ENCODE measurements at regions not wholly inside any gene's neighbourhood (a gene's known extent, or its start where the extent isn't known, plus 50 kb on each side); places are given as distances from the start of the nearest gene placed in this dataset.

DNA sequence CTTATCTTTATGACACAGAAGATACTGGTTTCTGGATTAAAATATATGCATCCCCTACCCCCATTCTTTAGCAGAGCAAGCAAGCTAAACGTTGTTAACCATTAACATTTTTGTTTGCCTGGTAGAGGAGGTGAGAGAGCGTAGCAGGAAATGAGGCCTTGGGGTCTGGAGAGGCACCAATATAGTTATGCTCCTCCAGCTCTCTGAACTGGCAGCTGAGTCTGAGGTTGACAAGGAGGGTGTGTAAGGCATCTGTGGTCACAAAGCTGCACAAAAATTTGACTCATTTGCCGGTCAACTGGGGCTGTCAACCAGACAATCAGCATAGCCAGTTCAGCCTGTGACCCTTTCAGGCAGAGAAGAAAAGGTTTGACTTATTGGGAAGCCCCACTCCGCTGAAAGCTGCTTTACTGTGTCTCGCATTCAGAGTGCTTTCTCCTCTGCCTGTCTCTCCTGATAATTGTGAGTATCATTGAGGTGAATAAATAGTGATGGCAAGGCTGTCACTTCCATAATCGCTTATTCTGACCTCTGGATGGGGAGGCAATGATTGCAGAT, 647.5 kb upstream of the SETBP1 start:
- intact Hi-C loops (cut with DNase I, micrococcal nuclease): no loop called here
- DNase-seq: no peak

GRCh38 chr18:44035554-44035953, 645.1 kb upstream of the SETBP1 start:
- DNase-seq: no peak
- H3K4me3 ChIP-seq: no peak overlapping the region
- no peaks in the 10 kb centered on the region for H3K4me1 ChIP-seq (ENCODE audit: low read depth)
- no peak for TF ChIP-seq CTCF (IDR thresholded peaks at IDR 0.05)
- H3K9me3 ChIP-seq: no peaks in the 10 kb centered on the region
- intact Hi-C loops (cut with DNase I, micrococcal nuclease): no loop called here
- H3K36me3 ChIP-seq (ENCODE audit: low read depth): no peaks in the 10 kb centered on the region
- ATAC-seq: no peak

More for the DNA sequence above, 647.5 kb upstream of the SETBP1 start:
- Histone ChIP-seq H3K4me1 (ENCODE audit: low read depth) (no peaks in the 10 kb centered on the region), H3K4me3 (no peak overlapping the region), H3K36me3 (ENCODE audit: low read depth) (no peaks in the 10 kb centered on the region), H3K9me3 (no peaks in the 10 kb centered on the region)
- ATAC-seq: no peak
- no peak for TF ChIP-seq CTCF (IDR thresholded peaks at IDR 0.05)

DNA sequence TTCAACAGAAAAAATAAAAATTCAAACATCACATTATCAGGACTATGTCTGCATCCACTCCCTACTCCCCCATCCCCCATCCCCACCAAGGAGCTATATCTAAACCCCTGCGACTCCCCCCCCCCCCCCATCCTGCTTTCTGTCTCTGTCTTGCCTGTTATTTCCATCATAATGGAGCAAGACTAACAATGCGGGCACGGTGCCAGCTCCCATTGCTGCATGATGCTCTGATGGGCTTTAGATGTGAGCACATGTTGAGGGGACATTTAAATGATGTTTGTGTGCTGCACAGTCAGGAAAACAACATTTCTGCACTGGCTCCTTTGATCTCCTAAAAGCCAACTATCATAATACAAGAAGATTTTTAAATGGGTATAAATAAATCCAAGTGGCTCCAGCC, 644.2 kb upstream of the SETBP1 start:
- no peak for TF ChIP-seq CTCF (IDR thresholded peaks at IDR 0.05)
- Histone ChIP-seq H3K4me1 (ENCODE audit: low read depth) (no peaks in the 10 kb centered on the region), H3K4me3 (no peak overlapping the region), H3K36me3 (ENCODE audit: low read depth) (no peaks in the 10 kb centered on the region), H3K9me3 (no peaks in the 10 kb centered on the region)
- peak in 1 of 3 donors; percentile 6 for DNase-seq
- no peak for ATAC-seq
- intact Hi-C loops (cut with DNase I, micrococcal nuclease): no loop called here

GRCh38 chr18:44039216-44039615, 641.5 kb upstream of the SETBP1 start:
- H3K4me1 ChIP-seq (ENCODE audit: low read depth): no peaks in the 10 kb centered on the region
- H3K9me3 ChIP-seq: no peaks in the 10 kb centered on the region
- TF ChIP-seq CTCF (IDR thresholded peaks at IDR 0.05): no peak
- no peaks in the 10 kb centered on the region for H3K36me3 ChIP-seq (ENCODE audit: low read depth)
- intact Hi-C loops (cut with DNase I, micrococcal nuclease): no loop called here
- H3K4me3 ChIP-seq: no peak overlapping the region
- DNase-seq (no peak), ATAC-seq (no peak)

DNA sequence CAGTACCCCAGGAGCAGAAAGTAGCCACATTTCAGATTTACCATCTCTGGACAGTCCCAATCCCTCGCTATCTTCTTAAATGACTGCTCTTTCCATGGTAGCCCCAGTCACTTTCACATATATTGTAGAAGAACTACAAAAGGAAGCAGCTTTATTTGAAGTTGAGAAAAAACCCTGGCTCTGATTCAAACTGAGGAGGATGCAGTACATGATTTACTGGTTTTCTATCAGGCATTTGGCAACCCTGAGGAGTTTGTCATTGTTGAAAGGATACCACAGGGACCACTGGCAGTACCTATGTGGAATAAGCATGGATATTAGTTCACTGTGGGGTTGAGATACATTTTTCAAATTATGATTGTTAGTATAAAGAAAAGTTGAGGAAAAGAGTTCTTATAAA, 640.9 kb upstream of the SETBP1 start:
- Histone ChIP-seq H3K36me3 (ENCODE audit: low read depth) (no peaks in the 10 kb centered on the region), H3K9me3 (no peaks in the 10 kb centered on the region), H3K4me3 (no peak overlapping the region), H3K4me1 (ENCODE audit: low read depth) (no peaks in the 10 kb centered on the region)
- intact Hi-C loops (cut with DNase I, micrococcal nuclease): no loop called here
- ATAC-seq (no peak), DNase-seq (no peak)
- TF ChIP-seq CTCF (IDR thresholded peaks at IDR 0.05): no peak

GRCh38 chr18:44041553-44041952, 639.1 kb upstream of the SETBP1 start:
- Histone ChIP-seq H3K36me3 (ENCODE audit: low read depth) (no peaks in the 10 kb centered on the region), H3K4me3 (no peak overlapping the region), H3K9me3 (no peaks in the 10 kb centered on the region), H3K4me1 (ENCODE audit: low read depth) (no peaks in the 10 kb centered on the region)
- intact Hi-C loops (cut with DNase I, micrococcal nuclease): no loop called here
- DNase-seq: no peak
- no peak for TF ChIP-seq CTCF (IDR thresholded peaks at IDR 0.05)
- no peak for ATAC-seq
